ENCODE measurements at regions not wholly inside any gene's neighbourhood (a gene's known extent, or its start where the extent isn't known, plus 50 kb on each side); places are given as distances from the start of the nearest gene placed in this dataset.

DNA sequence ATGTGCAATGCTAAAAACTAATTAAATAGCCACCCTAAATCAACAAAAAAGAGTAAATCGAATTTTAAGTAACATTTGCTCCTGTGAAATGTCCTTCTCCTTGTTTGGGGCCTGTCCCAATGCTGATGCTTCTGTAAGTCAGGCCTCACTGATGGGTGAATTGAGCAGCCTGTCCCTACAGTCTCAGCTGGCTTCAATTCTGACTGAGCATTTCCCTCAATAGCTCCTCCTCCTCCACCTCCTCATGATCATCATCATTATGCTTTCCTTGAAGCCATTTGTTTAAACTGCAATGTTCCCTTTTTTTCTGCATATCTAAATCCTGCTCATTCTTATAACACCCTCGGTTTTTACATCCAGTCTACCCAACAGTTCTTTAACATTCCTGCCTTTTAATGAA lies 137.2 kb upstream of the CELF4 start:
- no peak for TF ChIP-seq CHD2 (IDR thresholded peaks at IDR 0.05; ENCODE audit: low read length)
- no peak for TF ChIP-seq EP300 (IDR thresholded peaks at IDR 0.05; ENCODE audit: borderline replicate concordance in 1 of 2, low read depth in 2 of 2, low read length in 2 of 2)
- no peak for TF ChIP-seq SIX5 (IDR thresholded peaks at IDR 0.05; ENCODE audit: low read depth, low read length)
- no peak for TF ChIP-seq RAD21 (IDR thresholded peaks at IDR 0.05 in 1 of 2, conservative IDR thresholded peaks at IDR 0.05 in 1 of 2; ENCODE audit: low read depth in 2 of 2, low read length in 2 of 2)
- no peak for TF ChIP-seq POU5F1 (IDR thresholded peaks at IDR 0.05; ENCODE audit: low read depth, low read length)
- no peak for TF ChIP-seq EZH2 (IDR thresholded peaks at IDR 0.05; ENCODE audit: low read depth, low read length, severe bottlenecking)
- TF ChIP-seq, protein P1, sequence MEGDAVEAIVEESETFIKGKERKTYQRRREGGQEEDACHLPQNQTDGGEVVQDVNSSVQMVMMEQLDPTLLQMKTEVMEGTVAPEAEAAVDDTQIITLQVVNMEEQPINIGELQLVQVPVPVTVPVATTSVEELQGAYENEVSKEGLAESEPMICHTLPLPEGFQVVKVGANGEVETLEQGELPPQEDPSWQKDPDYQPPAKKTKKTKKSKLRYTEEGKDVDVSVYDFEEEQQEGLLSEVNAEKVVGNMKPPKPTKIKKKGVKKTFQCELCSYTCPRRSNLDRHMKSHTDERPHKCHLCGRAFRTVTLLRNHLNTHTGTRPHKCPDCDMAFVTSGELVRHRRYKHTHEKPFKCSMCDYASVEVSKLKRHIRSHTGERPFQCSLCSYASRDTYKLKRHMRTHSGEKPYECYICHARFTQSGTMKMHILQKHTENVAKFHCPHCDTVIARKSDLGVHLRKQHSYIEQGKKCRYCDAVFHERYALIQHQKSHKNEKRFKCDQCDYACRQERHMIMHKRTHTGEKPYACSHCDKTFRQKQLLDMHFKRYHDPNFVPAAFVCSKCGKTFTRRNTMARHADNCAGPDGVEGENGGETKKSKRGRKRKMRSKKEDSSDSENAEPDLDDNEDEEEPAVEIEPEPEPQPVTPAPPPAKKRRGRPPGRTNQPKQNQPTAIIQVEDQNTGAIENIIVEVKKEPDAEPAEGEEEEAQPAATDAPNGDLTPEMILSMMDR (IDR thresholded peaks at IDR 0.05; ENCODE audit: control extremely low read depth in 1 of 3, insufficient read depth in 1 of 3, low read depth in 1 of 3, low read length in 3 of 3) = no peak
- TF ChIP-seq JUND (IDR thresholded peaks at IDR 0.05; ENCODE audit: low read length) = no peak
- TF ChIP-seq SUZ12 (IDR thresholded peaks at IDR 0.05; ENCODE audit: low read length) = no peak
- TF ChIP-seq POLR2A (IDR thresholded peaks at IDR 0.05; ENCODE audit: control extremely low read depth in 1 of 2, low read depth in 2 of 2, low read length in 2 of 2) = no peak
- no peak for TF ChIP-seq KDM4A (IDR thresholded peaks at IDR 0.05; ENCODE audit: low read depth, low read length, severe bottlenecking)
- TF ChIP-seq MAFK (IDR thresholded peaks at IDR 0.05; ENCODE audit: low read depth, low read length) = no peak

Data from H1 (cell line).